Ectodermal cell (in vitro differentiated cells): ENCODE measurements at regions not wholly inside any gene's neighbourhood (a gene's known extent, or its start where the extent isn't known, plus 50 kb on each side); places are given as distances from the start of the nearest gene placed in this dataset.

Experiments used
- H3K27ac ChIP-seq: 2 replicates; pipeline ENCODE4 v1.7.0; 2013; ENCODE audit warnings: mild to moderate bottlenecking, low read depth, low read length; ENCODE audit not compliant: insufficient read depth, poor library complexity, severe bottlenecking
- H3K27me3 ChIP-seq: 2 replicates; pipeline ENCODE4 v1.7.0; 2013; ENCODE audit warnings: mild to moderate bottlenecking, low read length; ENCODE audit not compliant: insufficient read depth, control insufficient read depth, poor library complexity, severe bottlenecking
- H3K36me3 ChIP-seq: one replicate; pipeline ENCODE4 v1.7.0; 2013; ENCODE audit warnings: low read length; ENCODE audit not compliant: control insufficient read depth, insufficient read depth
- H3K4me1 ChIP-seq: one replicate; pipeline ENCODE4 v1.7.0; 2013; ENCODE audit warnings: low read length; ENCODE audit not compliant: control insufficient read depth, insufficient read depth
- H3K4me3 ChIP-seq: 2 replicates; pipeline ENCODE4 v1.7.0; 2013; ENCODE audit warnings: low read depth, low read length, control low read depth; ENCODE audit not compliant: insufficient read depth
- H3K9me3 ChIP-seq: 2 replicates; pipeline ENCODE4 v1.7.0; 2013; ENCODE audit warnings: mild to moderate bottlenecking, low read length, moderate library complexity; ENCODE audit not compliant: control insufficient read depth
- WGBS, 2 experiments: methylation state at CpG; one replicate each; pipeline ENCODE4 v1.1.7; 2013; ENCODE audit warnings: missing lambda C conversion rate in 2 of 2; 5-methylcytosine and 5-hydroxymethylcytosine counted together

DNA sequence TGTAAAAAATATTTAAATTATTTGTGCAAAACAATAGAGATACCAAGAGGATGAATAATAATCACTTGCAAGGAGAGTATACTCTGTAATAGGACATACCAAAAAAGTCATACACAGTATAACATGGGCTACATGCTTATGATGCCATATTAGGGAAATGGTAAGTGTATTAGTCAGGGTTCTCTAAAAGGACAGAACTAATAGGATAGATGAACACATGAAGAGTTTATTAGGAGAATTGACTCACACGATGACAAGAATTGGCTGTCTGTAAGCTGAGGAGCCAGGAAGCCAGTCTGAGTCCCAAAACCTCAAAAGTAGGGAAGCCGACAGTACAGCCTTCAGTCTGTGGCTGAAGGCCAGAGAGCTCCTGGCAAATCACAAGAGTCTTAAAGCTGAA is 151.2 kb downstream of the DTHD1 start:
- H3K9me3 ChIP-seq: no peaks in the 10 kb centered on the region
- no peak overlapping the region for H3K4me3 ChIP-seq
- no peak overlapping the region for H3K27ac ChIP-seq
- no peaks in the 10 kb centered on the region for H3K27me3 ChIP-seq
- H3K36me3 ChIP-seq: no peaks in the 10 kb centered on the region
- no peaks in the 10 kb centered on the region for H3K4me1 ChIP-seq
- whole genome bisulfite sequencing, 2 experiments: 72 to 74% methylated on average over 2 of the region's 2 CpGs

DNA sequence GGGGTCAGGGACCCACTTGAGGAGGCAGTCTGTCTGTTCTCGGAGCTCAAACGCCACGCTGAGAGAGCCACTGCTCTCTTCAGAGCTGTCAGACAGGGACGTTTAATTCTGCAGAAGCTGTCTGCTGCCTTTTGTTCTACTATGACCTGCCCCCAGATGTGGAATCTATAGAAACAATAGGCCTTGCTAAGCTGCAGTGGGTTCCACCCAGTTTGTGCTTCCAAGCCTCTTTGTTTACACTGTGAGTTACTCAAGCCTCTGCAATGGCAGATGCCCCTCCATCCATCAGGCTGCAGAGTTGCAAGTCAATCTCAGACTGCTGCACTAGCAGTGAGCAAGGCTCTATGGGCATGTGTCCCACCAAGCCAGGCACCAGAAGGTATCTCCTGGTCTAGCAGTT is 158.1 kb downstream of the DTHD1 start:
- 23% methylated on average over 4 of the region's 4 CpGs for WGBS, 2 experiments
- no peak overlapping the region for H3K4me3 ChIP-seq

DNA sequence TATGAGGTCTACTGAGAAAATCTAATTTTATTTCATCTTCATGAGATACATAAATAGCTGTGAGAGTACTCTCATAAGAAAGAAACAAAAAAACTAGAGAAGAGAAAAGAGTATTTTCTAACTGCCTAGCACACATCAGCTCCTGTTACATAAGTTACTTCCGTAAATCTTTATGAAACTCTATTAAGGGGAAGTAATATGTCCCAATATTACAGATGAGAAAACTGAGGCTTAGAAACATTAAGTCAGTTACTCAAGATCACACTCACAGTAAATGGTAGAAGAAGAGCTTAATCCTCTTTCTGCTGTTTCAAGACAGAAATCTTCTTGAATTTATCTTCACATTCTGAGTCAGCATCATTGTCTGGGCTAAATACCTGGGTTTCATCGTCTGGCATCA is 164.1 kb downstream of the DTHD1 start:
- no peaks in the 10 kb centered on the region for H3K36me3 ChIP-seq
- 83 to 91% methylated on average over 1 of the region's 2 CpGs for WGBS, 2 experiments
- no peaks in the 10 kb centered on the region for H3K9me3 ChIP-seq
- no peak overlapping the region for H3K4me3 ChIP-seq
- no peaks in the 10 kb centered on the region for H3K27me3 ChIP-seq
- no peak overlapping the region for H3K27ac ChIP-seq
- no peaks in the 10 kb centered on the region for H3K4me1 ChIP-seq

More for the DNA sequence above, 158.1 kb downstream of the DTHD1 start:
- no peaks in the 10 kb centered on the region for H3K36me3 ChIP-seq
- H3K4me1 ChIP-seq: peaks cover 3% of the 10 kb centered on the region
- H3K27me3 ChIP-seq: no peaks in the 10 kb centered on the region
- H3K27ac ChIP-seq: no peak overlapping the region
- H3K9me3 ChIP-seq: no peaks in the 10 kb centered on the region

DNA sequence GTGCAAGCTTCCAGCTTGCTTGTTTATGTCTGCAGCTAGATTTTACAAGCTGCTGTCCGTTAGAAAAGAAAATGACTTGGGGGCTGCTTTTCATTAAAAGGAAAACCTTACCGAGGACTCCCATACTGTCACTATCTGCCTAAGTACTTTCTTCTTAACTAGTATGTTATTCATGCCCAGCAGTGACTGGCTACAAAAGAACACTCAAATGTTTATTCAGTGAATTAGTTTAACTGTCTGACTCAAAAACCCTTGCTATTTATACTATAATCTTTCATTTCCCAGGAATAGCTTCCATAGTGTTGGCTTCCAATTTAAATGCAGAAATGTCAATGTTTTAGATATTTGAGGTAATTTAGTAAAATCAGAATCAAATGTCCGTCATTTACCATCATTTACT is 164.9 kb downstream of the DTHD1 start:
- Histone ChIP-seq H3K4me1 (no peaks in the 10 kb centered on the region), H3K27ac (no peak overlapping the region), H3K9me3 (no peaks in the 10 kb centered on the region), H3K36me3 (no peaks in the 10 kb centered on the region), H3K4me3 (no peak overlapping the region), H3K27me3 (no peaks in the 10 kb centered on the region)
- 80 to 83% methylated on average over 2 of the region's 3 CpGs for WGBS, 2 experiments

DNA sequence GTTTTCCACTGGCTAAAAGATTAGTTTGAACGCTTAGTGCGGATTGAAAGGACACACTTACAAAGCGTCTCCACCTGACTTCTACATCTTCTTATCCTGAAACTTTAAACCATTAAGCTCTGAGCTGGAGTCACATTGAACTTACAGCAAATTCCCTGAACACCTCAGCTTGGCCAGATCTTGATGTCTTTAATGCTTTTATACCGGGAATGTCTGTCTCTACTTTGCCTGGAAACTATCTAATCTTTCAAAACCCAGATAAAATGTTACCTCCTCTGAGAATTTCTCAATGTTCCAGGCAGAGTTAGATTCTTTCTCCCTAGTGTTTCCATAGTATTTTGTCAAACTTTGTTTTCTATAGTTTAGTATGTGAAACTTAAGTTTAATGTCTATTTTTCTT is 179.9 kb downstream of the DTHD1 start:
- WGBS, 2 experiments: 95 to 96% methylated on average over 4 of the region's 4 CpGs
- Histone ChIP-seq H3K27me3 (no peaks in the 10 kb centered on the region), H3K36me3 (no peaks in the 10 kb centered on the region), H3K9me3 (no peaks in the 10 kb centered on the region), H3K4me1 (no peaks in the 10 kb centered on the region), H3K27ac (no peak overlapping the region), H3K4me3 (no peak overlapping the region)

DNA sequence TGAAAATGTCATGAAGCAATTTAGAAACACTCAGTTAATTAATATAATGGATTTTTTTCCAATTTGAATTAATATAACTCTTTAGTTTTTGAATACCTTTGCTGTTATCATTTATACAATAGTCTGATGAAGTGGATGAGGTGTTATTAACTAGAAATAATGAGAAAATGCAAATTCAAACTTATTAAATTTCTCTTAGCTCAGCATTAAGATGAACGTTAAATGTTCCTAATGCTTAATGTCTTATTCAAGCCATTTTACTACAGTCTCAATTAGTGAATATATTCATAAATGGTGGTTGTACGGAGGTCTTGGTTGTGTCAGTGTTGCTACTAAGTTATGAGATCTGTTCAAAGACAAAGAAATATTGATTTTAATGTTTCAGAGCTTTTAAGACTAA is 186.3 kb downstream of the DTHD1 start:
- Histone ChIP-seq H3K36me3 (no peaks in the 10 kb centered on the region), H3K27ac (no peak overlapping the region), H3K27me3 (no peaks in the 10 kb centered on the region), H3K4me1 (no peaks in the 10 kb centered on the region), H3K9me3 (no peaks in the 10 kb centered on the region), H3K4me3 (no peak overlapping the region)
- no CpG with 5 or more reads among the region's 2 CpGs for WGBS, 2 experiments

DNA sequence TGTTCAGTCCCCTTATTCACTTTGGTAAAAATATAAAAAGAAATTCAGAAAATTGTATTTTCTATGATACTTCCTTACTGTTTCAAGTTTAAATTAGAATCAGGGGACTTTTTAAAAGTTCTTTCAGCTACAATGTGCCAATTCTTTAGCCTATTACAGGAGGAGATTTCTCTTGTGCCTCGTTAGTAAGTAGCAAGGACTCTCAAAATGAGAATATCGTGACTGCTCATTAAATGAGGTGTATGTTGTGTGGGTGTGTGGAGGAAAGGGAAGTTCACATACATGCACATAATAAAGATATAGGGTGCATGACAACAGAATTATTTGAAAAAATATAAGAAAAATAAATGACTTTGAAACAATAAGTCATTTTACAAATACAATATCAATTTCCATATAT is 190.5 kb downstream of the DTHD1 start:
- WGBS, 2 experiments: 95 to 100% methylated on average over 2 of the region's 2 CpGs
- Histone ChIP-seq H3K27me3 (no peaks in the 10 kb centered on the region), H3K9me3 (no peaks in the 10 kb centered on the region), H3K4me3 (no peak overlapping the region), H3K36me3 (no peaks in the 10 kb centered on the region), H3K27ac (no peak overlapping the region), H3K4me1 (no peaks in the 10 kb centered on the region)

DNA sequence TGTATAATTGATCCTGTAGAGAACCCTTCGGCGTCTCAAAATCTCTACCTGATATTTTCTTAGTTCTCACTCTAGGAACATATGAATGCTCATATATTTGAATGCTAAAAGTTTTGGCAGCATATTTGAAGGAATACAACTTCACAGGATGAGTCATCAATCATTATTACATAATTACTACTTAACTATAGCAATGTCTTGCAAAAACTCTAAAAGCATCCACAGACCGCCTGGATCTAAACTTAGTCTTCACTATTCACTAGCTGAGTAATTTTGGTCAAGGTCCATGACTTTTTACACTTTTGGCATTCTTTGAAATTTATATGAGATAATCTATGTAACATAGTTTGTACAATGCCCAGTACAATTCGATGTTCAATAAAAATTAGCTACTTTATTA is 194.7 kb downstream of the DTHD1 start:
- 95 to 100% methylated on average over 4 of the region's 4 CpGs for WGBS, 2 experiments
- Histone ChIP-seq H3K9me3 (no peaks in the 10 kb centered on the region), H3K4me3 (no peak overlapping the region), H3K36me3 (no peaks in the 10 kb centered on the region), H3K27ac (no peak overlapping the region), H3K27me3 (no peaks in the 10 kb centered on the region), H3K4me1 (no peaks in the 10 kb centered on the region)

DNA sequence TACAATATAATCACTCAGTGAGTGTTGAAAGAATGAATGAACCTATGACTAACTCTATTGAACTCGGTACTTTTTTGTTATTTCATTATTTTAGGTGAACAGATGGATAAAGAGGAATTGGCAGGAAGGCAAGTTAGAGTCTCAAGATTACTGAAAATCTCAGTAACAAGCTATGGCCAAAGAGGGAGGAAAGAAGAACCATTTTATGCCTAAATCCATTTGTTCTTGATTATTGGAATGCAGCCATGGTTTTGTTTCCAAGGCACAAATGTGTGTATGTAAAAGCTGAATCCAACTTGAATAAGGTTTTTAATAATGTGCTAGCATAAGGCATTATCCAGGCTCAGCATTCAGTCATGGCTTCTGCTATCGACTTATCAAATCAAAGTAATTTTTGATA is 196.4 kb downstream of the DTHD1 start:
- no peaks in the 10 kb centered on the region for H3K4me1 ChIP-seq
- no peak overlapping the region for H3K4me3 ChIP-seq
- no peaks in the 10 kb centered on the region for H3K27me3 ChIP-seq
- no peaks in the 10 kb centered on the region for H3K9me3 ChIP-seq
- WGBS, 2 experiments: 92 to 100% methylated on average over 1 of the region's 2 CpGs
- no peak overlapping the region for H3K27ac ChIP-seq
- H3K36me3 ChIP-seq: no peaks in the 10 kb centered on the region

DNA sequence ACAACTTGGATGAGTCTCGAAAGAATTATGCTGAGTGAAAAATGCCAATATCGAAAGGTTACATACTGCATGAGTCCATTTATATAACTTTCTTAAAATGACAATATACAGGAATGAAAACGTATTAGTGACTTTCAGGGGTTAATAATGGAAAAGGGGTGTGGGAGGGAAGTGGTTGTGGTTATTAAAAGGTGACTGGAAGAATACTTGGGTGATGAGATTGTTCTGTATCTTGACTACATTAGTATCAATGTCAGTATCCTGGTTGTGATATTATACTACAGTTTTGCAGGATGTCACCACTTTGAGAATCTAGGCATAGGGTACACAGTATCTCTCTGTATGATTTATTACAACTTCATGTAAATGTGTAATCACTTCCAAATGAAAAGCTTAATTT is 204.5 kb downstream of the DTHD1 start:
- H3K4me3 ChIP-seq: no peak overlapping the region
- WGBS, 2 experiments: 92 to 93% methylated on average over 2 to 3 of the region's 3 CpGs
- no peaks in the 10 kb centered on the region for H3K4me1 ChIP-seq
- no peak overlapping the region for H3K27ac ChIP-seq
- no peaks in the 10 kb centered on the region for H3K36me3 ChIP-seq
- no peaks in the 10 kb centered on the region for H3K9me3 ChIP-seq
- H3K27me3 ChIP-seq: no peaks in the 10 kb centered on the region

DNA sequence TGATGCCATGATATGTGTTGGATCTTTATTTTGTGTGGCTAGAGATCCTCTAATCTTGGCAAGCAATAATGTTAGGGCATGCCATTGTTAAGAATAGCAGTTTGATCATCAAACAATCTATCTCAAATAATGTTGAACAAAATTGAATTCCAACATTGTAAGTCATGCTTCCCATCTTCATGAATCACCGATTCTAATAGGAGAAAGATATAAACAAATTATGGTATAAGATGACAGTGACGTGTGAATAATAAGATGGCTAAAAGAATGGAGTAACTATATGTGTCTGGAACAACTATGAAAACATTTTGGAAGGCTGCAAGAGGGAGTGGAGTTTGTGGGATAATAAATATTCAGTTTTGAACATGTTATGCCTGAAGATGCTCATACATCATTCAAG is 208.4 kb downstream of the DTHD1 start:
- no peak overlapping the region for H3K27ac ChIP-seq
- H3K9me3 ChIP-seq: no peaks in the 10 kb centered on the region
- 68 to 72% methylated on average over 2 of the region's 2 CpGs for WGBS, 2 experiments
- H3K27me3 ChIP-seq: no peaks in the 10 kb centered on the region
- H3K4me1 ChIP-seq: no peaks in the 10 kb centered on the region
- H3K36me3 ChIP-seq: no peaks in the 10 kb centered on the region
- H3K4me3 ChIP-seq: no peak overlapping the region
